Psoas muscle (tissue), 7 donors: ENCODE measurements at regions not wholly inside any gene's neighbourhood (a gene's known extent, or its start where the extent isn't known, plus 50 kb on each side); places are given as distances from the start of the nearest gene placed in this dataset.

Source experiments
- ATAC-seq, 4 donors: fragments of 200-7000 bp; cut with Tn5 transposase; one replicate each; pipeline ENCODE4 v1.9.1; 2020; ENCODE audit warnings: moderate library complexity in 3 of 4, mild to moderate bottlenecking in 2 of 4
- DNase-seq, 2 donors: peaks; one replicate each; pipeline ENCODE4 v3.0.0-alpha.2; 2020
- H3K27ac ChIP-seq: fragments of 200-600 bp; one replicate; pipeline ENCODE4 v1.8.0; 2022
- H3K27me3 ChIP-seq, 3 donors: fragments of 200-600 bp in 1 of 3; one replicate each; pipeline versions ENCODE4 v1.6.1 to v1.8.0; 2013 to 2022; ENCODE audit warnings: low read length in 2 of 3, mild to moderate bottlenecking in 2 of 3, moderate library complexity in 1 of 3; ENCODE audit not compliant: insufficient read depth in 3 of 3
- H3K36me3 ChIP-seq, 2 donors: fragments of 200-600 bp in 1 of 2; one replicate each; pipeline versions ENCODE4 v1.6.1 to v1.8.0; 2013 to 2022; ENCODE audit warnings: low read depth in 1 of 2, mild to moderate bottlenecking in 1 of 2, moderate library complexity in 1 of 2; ENCODE audit not compliant: insufficient read depth in 1 of 2
- H3K4me1 ChIP-seq: fragments of 200-600 bp; one replicate; pipeline ENCODE4 v1.8.0; 2022
- H3K4me3 ChIP-seq: fragments of 200-600 bp; one replicate; pipeline ENCODE4 v1.8.0; 2022; ENCODE audit warnings: mild to moderate bottlenecking
- H3K9me3 ChIP-seq: fragments of 200-600 bp; one replicate; pipeline ENCODE4 v1.8.0; 2022
- WGBS, 3 donors: extraction: QIAGEN DNeasy Blood & Tissue Kit; methylation state at CpG; one replicate each; pipeline versions ENCODE4 v1.1.6 to v1.1.7; 2013; 5-methylcytosine and 5-hydroxymethylcytosine counted together
- intact Hi-C, 2 donors: fragments of 100-400 bp; cut with DNase I; formaldehyde crosslinking; loops; one replicate each; pipeline versions ENCODE4 v1.11.0 to v1.14.2; 2022
- TF ChIP-seq, protein P1 (sequence below): fragments of 200-600 bp; IDR thresholded peaks from one replicate; pipeline ENCODE4 v1.8.0; 2022; ENCODE audit warnings: antibody characterized with exemption
- donor health status: healthy with polysubstance abuse.
- donor health status: DM: no; HTN: no; CAD: no; lungs with moderate emphysema.
- donor health status: Bipolar disorder and iron deficiency.
- donor health status: healthy.
- donor health status: DM: yes; HTN: yes; CAD: no.
- donor health status: DM: no; HTN: no; CAD: no.
- donor health status: DM: yes; HTN: yes; CAD: no.

DNA sequence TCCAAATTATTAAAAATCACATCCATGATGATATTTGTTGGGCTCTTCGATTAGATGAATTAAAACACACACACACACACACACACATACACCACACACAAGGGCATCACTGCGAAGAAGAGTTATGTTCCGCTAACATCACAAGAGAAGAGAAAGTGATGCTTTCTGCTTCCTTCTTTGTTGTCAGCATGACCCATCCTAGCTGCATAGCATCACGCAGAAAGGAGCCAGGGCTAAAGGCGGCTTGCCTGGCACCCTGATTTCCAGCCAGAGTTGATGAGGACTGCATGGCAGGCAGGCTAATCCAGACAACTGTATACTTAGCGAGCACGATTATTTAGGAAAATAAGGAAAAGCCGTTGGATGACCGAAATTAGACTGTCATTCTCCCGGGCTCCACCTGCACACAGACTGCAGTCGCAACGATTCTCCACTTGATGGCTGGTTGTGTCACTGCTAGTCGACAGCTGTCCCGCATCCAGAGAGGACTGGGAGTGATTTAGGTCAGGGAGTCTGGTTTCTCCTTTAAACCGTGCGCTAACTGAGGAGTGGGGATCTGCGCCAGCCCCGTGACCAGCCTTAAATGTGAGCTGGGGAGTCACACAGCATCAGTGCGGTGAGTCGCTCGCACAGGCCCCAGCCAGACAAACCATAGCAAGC lies 70.6 kb upstream of the SOX4 start:
- Histone ChIP-seq H3K27me3 (peaks cover 0 to 5% (median 0%) of the 10 kb centered on the region in 3 donors), H3K4me1 (no peaks in the 10 kb centered on the region), H3K9me3 (no peaks in the 10 kb centered on the region), H3K27ac (no peak overlapping the region), H3K4me3 (no peak overlapping the region), H3K36me3 (no peaks in the 10 kb centered on the region)
- TF ChIP-seq, protein P1, sequence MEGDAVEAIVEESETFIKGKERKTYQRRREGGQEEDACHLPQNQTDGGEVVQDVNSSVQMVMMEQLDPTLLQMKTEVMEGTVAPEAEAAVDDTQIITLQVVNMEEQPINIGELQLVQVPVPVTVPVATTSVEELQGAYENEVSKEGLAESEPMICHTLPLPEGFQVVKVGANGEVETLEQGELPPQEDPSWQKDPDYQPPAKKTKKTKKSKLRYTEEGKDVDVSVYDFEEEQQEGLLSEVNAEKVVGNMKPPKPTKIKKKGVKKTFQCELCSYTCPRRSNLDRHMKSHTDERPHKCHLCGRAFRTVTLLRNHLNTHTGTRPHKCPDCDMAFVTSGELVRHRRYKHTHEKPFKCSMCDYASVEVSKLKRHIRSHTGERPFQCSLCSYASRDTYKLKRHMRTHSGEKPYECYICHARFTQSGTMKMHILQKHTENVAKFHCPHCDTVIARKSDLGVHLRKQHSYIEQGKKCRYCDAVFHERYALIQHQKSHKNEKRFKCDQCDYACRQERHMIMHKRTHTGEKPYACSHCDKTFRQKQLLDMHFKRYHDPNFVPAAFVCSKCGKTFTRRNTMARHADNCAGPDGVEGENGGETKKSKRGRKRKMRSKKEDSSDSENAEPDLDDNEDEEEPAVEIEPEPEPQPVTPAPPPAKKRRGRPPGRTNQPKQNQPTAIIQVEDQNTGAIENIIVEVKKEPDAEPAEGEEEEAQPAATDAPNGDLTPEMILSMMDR, result peak; percentile 26
- no peak for DNase-seq
- ATAC-seq, result peak in 2 of 4 donors; percentile 44 to 74
- intact Hi-C loops, result no loop called here
- WGBS, 3 donors, result 42 to 51% (median 50%) methylated on average over 21 of the region's 21 CpGs

DNA sequence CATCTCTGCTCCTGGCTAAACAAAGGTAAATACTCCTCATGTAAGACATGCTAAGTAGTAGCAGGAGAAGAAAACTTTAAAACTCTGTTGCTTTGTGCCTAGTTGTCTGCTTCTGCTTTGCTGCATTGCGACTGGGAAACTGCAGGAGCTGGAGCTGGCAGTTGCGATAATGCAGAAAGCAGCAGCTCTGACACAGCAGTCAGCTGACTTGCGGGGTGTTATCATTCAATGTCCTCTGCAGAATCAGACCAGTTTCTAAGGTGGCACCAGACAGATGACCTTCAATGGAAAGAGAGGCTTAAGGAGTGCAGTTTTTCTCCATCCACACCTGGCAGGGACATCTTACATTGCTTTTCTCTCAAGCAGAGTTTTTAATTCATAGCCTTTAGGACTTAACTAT lies 69.9 kb upstream of the SOX4 start:
- no peak for DNase-seq
- WGBS, 3 donors, result 85 to 87% (median 85%) methylated on average over 3 of the region's 3 CpGs
- Histone ChIP-seq H3K4me3 (no peak overlapping the region), H3K36me3 (no peaks in the 10 kb centered on the region), H3K27ac (no peak overlapping the region), H3K4me1 (no peaks in the 10 kb centered on the region), H3K27me3 (peaks cover 0 to 5% (median 0%) of the 10 kb centered on the region in 3 donors), H3K9me3 (no peaks in the 10 kb centered on the region)
- TF ChIP-seq, protein P1, result no peak
- ATAC-seq, result no peak
- intact Hi-C loops, result no loop called here

DNA sequence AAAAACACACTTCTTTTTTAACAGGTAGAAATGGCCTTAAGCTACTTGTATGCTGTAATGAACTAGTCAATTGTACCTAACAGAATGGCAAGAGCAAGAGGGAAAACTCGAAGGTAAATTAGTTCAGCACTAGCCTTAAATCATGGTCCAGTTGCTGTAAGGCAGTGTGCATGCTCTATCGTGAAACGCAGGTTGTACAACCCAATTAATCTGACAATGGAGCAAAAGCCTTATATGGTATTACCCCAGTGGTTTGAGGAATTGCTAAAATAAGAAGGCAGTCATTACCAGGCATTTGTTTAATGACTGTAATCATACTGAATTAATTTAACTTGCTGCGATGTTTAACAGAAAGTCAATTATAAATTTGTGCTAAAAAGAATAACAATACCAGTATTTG lies 69.3 kb upstream of the SOX4 start:
- 70 to 74% (median 71%) methylated on average over 4 of the region's 4 CpGs for WGBS, 3 donors
- Histone ChIP-seq H3K9me3 (no peaks in the 10 kb centered on the region), H3K4me3 (no peak overlapping the region), H3K36me3 (no peaks in the 10 kb centered on the region), H3K4me1 (no peaks in the 10 kb centered on the region), H3K27me3 (peaks cover 0 to 5% (median 0%) of the 10 kb centered on the region in 3 donors), H3K27ac (no peak overlapping the region)
- TF ChIP-seq, protein P1, result no peak
- ATAC-seq, result no peak
- DNase-seq, result no peak
- intact Hi-C loops, result no loop called here

DNA sequence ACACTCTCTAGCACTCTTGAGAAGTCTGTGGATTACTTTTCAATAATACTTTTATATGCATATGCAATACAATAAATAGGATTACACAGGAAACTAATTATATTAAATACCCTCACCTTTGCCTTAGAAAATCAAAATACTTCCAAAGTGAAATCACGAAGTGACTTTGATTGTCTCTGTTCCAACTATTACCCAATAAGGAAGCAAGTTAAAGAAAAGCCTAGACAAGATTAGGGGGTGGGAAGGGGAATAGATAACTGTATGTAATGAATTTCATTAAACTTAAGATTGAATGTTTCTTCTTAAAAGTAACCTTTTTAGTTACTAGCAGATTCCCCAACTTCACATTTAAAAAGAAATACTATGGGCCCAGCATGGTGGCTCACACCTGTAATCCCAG lies 66.6 kb upstream of the SOX4 start:
- H3K9me3 ChIP-seq, result no peaks in the 10 kb centered on the region
- H3K27me3 ChIP-seq, result peaks cover 0 to 4% (median 0%) of the 10 kb centered on the region in 3 donors
- no peak overlapping the region for H3K4me3 ChIP-seq
- DNase-seq, result no peak
- WGBS, 3 donors, result 0 to 43% (median 37%) methylated on average over 1 of the region's 1 CpG
- no peaks in the 10 kb centered on the region for H3K36me3 ChIP-seq
- TF ChIP-seq, protein P1, result no peak
- H3K4me1 ChIP-seq, result no peaks in the 10 kb centered on the region
- intact Hi-C loops, result no loop called here
- ATAC-seq, result no peak
- H3K27ac ChIP-seq, result no peak overlapping the region

DNA sequence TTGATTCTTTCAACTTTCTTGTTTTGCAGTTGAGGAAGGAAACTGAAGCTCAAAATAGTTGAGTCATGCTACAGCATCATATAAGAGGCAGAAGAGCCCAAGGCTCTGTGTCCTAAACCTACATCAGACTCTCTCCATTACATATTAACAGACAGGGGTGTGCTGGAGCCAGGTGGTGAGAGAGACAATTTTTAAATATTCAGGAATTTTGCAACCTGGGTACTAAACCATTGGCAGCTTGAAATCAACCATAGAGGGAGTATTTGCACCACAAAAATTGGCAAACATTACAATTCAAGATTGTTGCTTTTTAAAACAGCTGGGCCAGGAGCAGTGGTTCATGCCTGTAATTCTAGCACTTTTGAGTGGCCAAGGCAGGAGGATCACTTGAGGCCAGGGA lies 65.8 kb upstream of the SOX4 start:
- intact Hi-C loops, result no loop called here
- no peak for ATAC-seq
- Histone ChIP-seq H3K9me3 (no peaks in the 10 kb centered on the region), H3K27me3 (no peaks in the 10 kb centered on the region), H3K27ac (no peak overlapping the region), H3K4me3 (no peak overlapping the region), H3K4me1 (no peaks in the 10 kb centered on the region), H3K36me3 (no peaks in the 10 kb centered on the region)
- TF ChIP-seq, protein P1, result no peak
- no peak for DNase-seq
